IMR-90 (cell line): ENCODE measurements at regions not wholly inside any gene's neighbourhood (a gene's known extent, or its start where the extent isn't known, plus 50 kb on each side); places are given as distances from the start of the nearest gene placed in this dataset.

Experiments used
- ATAC-seq: fragments of 200-7000 bp; cut with Tn5 transposase; 2 replicates; pipeline ENCODE4 v1.9.1; 2020; ENCODE audit warnings: low read depth, mild to moderate bottlenecking, moderate library complexity
- BruUV-seq: library from RNA; stranded (reverse); fragments of 400-500 nt; replicated peaks from 2 replicates; lab custom pipeline; 2021; lab: Mats Ljungman, UMichigan
- CTCF ChIA-PET: fragments of 300-600 bp; formaldehyde crosslinking; extraction: SDS; loops from one replicate; lab custom pipeline; 2021; ENCODE audit warnings: antibody characterized with exemption; lab: Yijun Ruan, JAX
- POLR2A ChIA-PET: fragments of 300-600 bp; sonication (Branson Sonifier 250); formaldehyde crosslinking; loops from one replicate; lab custom pipeline; 2022; ENCODE audit warnings: antibody characterized with exemption; ENCODE audit not compliant: unreplicated experiment; lab: Charles Lee
- DNase-seq: peaks from one replicate; pipeline ENCODE4 v3.0.0; 2013
- H2AFZ ChIP-seq: replicated peaks from 2 replicates; pipeline ENCODE3; 2013; ENCODE audit warnings: low read length, mild to moderate bottlenecking; ENCODE audit not compliant: poor library complexity
- H2AK5ac ChIP-seq: 2 replicates; pipeline ENCODE4 v1.6.1; 2013; ENCODE audit warnings: low read depth, low read length, inconsistent platforms
- H2AK9ac ChIP-seq: replicated peaks from 2 replicates; pipeline ENCODE3; 2013; ENCODE audit warnings: mild to moderate bottlenecking, low read depth, low read length, moderate library complexity; ENCODE audit not compliant: poor library complexity
- H2BK120ac ChIP-seq: 2 replicates; pipeline ENCODE4 v1.6.1; 2013; ENCODE audit warnings: low read depth, low read length, inconsistent platforms
- H2BK15ac ChIP-seq: 3 replicates; pipeline ENCODE4 v1.6.1; 2013; ENCODE audit warnings: low read depth, low read length, inconsistent platforms
- H2BK20ac ChIP-seq: 2 replicates; pipeline ENCODE4 v1.6.1; 2013; ENCODE audit warnings: low read depth, mild to moderate bottlenecking, inconsistent platforms, low read length, moderate library complexity
- H2BK5ac ChIP-seq: 2 replicates; pipeline ENCODE4 v1.6.1; 2013; ENCODE audit warnings: mild to moderate bottlenecking, low read depth, low read length, inconsistent platforms; ENCODE audit not compliant: poor library complexity, severe bottlenecking
- H3K14ac ChIP-seq: replicated peaks from 2 replicates; pipeline ENCODE4 v1.6.1; 2013; ENCODE audit warnings: low read depth, low read length, inconsistent platforms
- H3K18ac ChIP-seq: 2 replicates; pipeline ENCODE4 v1.6.1; 2013; ENCODE audit warnings: low read depth, low read length, control low read depth
- H3K23ac ChIP-seq: 2 replicates; pipeline ENCODE4 v1.6.1; 2013; ENCODE audit warnings: low read depth, low read length, inconsistent platforms
- H3K27ac ChIP-seq: 2 replicates; pipeline ENCODE4 v1.5.1; 2013; ENCODE audit warnings: mild to moderate bottlenecking, control low read depth, low read length; ENCODE audit not compliant: insufficient read depth
- H3K27me3 ChIP-seq: 2 replicates; pipeline ENCODE4 v1.6.1; 2013; ENCODE audit warnings: low read length; ENCODE audit not compliant: control insufficient read depth, insufficient read depth
- H3K36me3 ChIP-seq: 2 replicates; pipeline ENCODE4 v1.6.1; 2013; ENCODE audit warnings: low read length, mixed read lengths; ENCODE audit not compliant: control insufficient read depth, insufficient read depth
- H3K4ac ChIP-seq: 2 replicates; pipeline ENCODE4 v1.6.1; 2013; ENCODE audit warnings: low read depth, low read length, inconsistent platforms
- H3K4me1 ChIP-seq: 2 replicates; pipeline ENCODE4 v1.6.1; 2013; ENCODE audit warnings: low read length, mixed read lengths; ENCODE audit not compliant: control insufficient read depth, insufficient read depth
- H3K4me2 ChIP-seq: 2 replicates; pipeline ENCODE4 v1.6.1; 2013; ENCODE audit warnings: low read depth, mild to moderate bottlenecking, control low read depth, low read length, moderate library complexity
- H3K4me3 ChIP-seq: 2 replicates; pipeline ENCODE4 v1.5.1; 2013; ENCODE audit warnings: low read depth, mild to moderate bottlenecking, control low read depth, low read length, moderate library complexity; ENCODE audit not compliant: insufficient read depth
- H3K56ac ChIP-seq: 2 replicates; pipeline ENCODE4 v1.6.1; 2013; ENCODE audit warnings: low read length, inconsistent platforms; ENCODE audit not compliant: insufficient read depth; ENCODE audit errors: extremely low read depth
- H3K79me1 ChIP-seq, 2 experiments: 2 replicates each; pipeline ENCODE4 v1.6.1; 2013; ENCODE audit warnings: low read length in 2 of 2, inconsistent platforms in 1 of 2, low read depth in 1 of 2
- H3K9ac ChIP-seq: 2 replicates; pipeline ENCODE4 v1.6.1; 2013; ENCODE audit warnings: low read depth, low read length, control low read depth
- H3K9me1 ChIP-seq: 2 replicates; pipeline ENCODE4 v1.6.1; 2013; ENCODE audit warnings: low read length, inconsistent platforms; ENCODE audit not compliant: insufficient read depth
- H3K9me3 ChIP-seq: 2 replicates; pipeline ENCODE4 v1.6.1; 2013; ENCODE audit warnings: low read length; ENCODE audit not compliant: control insufficient read depth, insufficient read depth
- H4K20me1 ChIP-seq: 2 replicates; pipeline ENCODE4 v1.6.1; 2013; ENCODE audit warnings: low read length, inconsistent platforms; ENCODE audit not compliant: insufficient read depth
- H4K5ac ChIP-seq: 2 replicates; pipeline ENCODE4 v1.6.1; 2013; ENCODE audit warnings: mild to moderate bottlenecking, low read depth, low read length, control low read depth
- H4K8ac ChIP-seq, 2 experiments: 2 replicates each; pipeline ENCODE4 v1.6.1; 2013; ENCODE audit warnings: low read depth in 2 of 2, low read length in 2 of 2, control low read depth in 1 of 2, inconsistent platforms in 1 of 2
- H4K91ac ChIP-seq: 2 replicates; pipeline ENCODE4 v1.6.1; 2013; ENCODE audit warnings: low read depth, low read length, inconsistent platforms; ENCODE audit not compliant: insufficient read depth
- CEBPB ChIP-seq: IDR thresholded peaks from 2 replicates; pipeline ENCODE4 v1.6.1; 2012; ENCODE audit warnings: low read depth, low read length, improper control_type of control experiment
- CHD1 ChIP-seq: IDR thresholded peaks from 2 replicates; pipeline ENCODE4 v1.6.1; 2012; ENCODE audit warnings: low read depth, low read length, improper control_type of control experiment
- CTCF ChIP-seq: conservative IDR thresholded peaks from 2 replicates; pipeline ENCODE4 v1.5.1; 2012; ENCODE audit warnings: mild to moderate bottlenecking, low read depth, low read length, improper control_type of control experiment
- ELK1 ChIP-seq: fragments of 150-350 bp; IDR thresholded peaks from 2 replicates; pipeline ENCODE4 v1.6.1; 2016; ENCODE audit warnings: low read depth, mild to moderate bottlenecking, low read length, moderate library complexity, borderline replicate concordance
- FOS ChIP-seq: fragments of 150-350 bp; IDR thresholded peaks from 2 replicates; pipeline ENCODE4 v1.6.1; 2016; ENCODE audit warnings: low read depth, low read length
- MAZ ChIP-seq: IDR thresholded peaks from 2 replicates; pipeline ENCODE4 v1.6.1; 2012; ENCODE audit warnings: low read depth, mild to moderate bottlenecking, low read length, improper control_type of control experiment, moderate library complexity, borderline replicate concordance
- MXI1 ChIP-seq: IDR thresholded peaks from 2 replicates; pipeline ENCODE4 v1.6.1; 2012; ENCODE audit warnings: low read depth, mild to moderate bottlenecking, low read length, moderate library complexity, borderline replicate concordance
- RAD21 ChIP-seq: IDR thresholded peaks from 2 replicates; pipeline ENCODE4 v1.6.1; 2012; ENCODE audit warnings: low read length, improper control_type of control experiment
- RCOR1 ChIP-seq: IDR thresholded peaks from 2 replicates; pipeline ENCODE4 v1.6.1; 2012; ENCODE audit warnings: mild to moderate bottlenecking, low read length, improper control_type of control experiment; ENCODE audit not compliant: insufficient replicate concordance
- RFX5 ChIP-seq: IDR thresholded peaks from 2 replicates; pipeline ENCODE4 v1.8.0; 2012; ENCODE audit warnings: low read depth, mild to moderate bottlenecking, low read length, moderate library complexity
- SMC3 ChIP-seq: fragments of 150-350 bp; IDR thresholded peaks from 2 replicates; pipeline ENCODE4 v1.6.1; 2016; ENCODE audit warnings: low read depth, mild to moderate bottlenecking, antibody characterized with exemption, low read length, moderate library complexity
- USF2 ChIP-seq: fragments of 150-350 bp; IDR thresholded peaks from 2 replicates; pipeline ENCODE4 v1.6.1; 2017; ENCODE audit warnings: mild to moderate bottlenecking, antibody characterized with exemption, low read length, low read depth
- WGBS, 2 experiments: methylation state at CpG; one replicate each; pipeline versions ENCODE4 v1.1.5 to v1.1.7; 2013; ENCODE audit warnings: missing lambda C conversion rate in 2 of 2; ENCODE audit not compliant: insufficient read length in 1 of 2; ENCODE audit errors: extremely low coverage in 2 of 2; 5-methylcytosine and 5-hydroxymethylcytosine counted together
- dilution Hi-C: fragments of 300-500 bp; cut with HindIII; formaldehyde crosslinking; loops from one replicate; pipeline ENCODE4 v1.14.3; 2018; ENCODE audit warnings: low sequenced_read_pairs; ENCODE audit not compliant: unreplicated experiment
- in situ Hi-C: fragments of 300-500 bp; cut with MboI; formaldehyde crosslinking; loops from 3 replicates; pipeline ENCODE4 v1.14.3; 2019; ENCODE audit warnings: low sequenced_read_pairs, inconsistent platforms, mixed read lengths
- intact Hi-C: fragments of 100-400 bp; cut with micrococcal nuclease; formaldehyde crosslinking; loops from 2 replicates; pipeline ENCODE4 v1.10.0; 2022

GRCh38 chrX:151084454-151084853 is 91.9 kb upstream of the GPR50 start:
- intact Hi-C loops, result loop anchor here (5.0 kb wide), 1 partner anchor 392 kb away; the partner anchor contains the start of gene MTMR1
- no peak for ATAC-seq
- no peak overlapping the region for H2AK9ac ChIP-seq
- no peaks in the 10 kb centered on the region for H3K79me1 ChIP-seq
- TF ChIP-seq FOS, result no peak
- TF ChIP-seq MXI1, result no peak
- no peak for TF ChIP-seq RAD21
- no peak for TF ChIP-seq CHD1
- no peak for TF ChIP-seq SMC3
- no peak for TF ChIP-seq MAZ
- TF ChIP-seq ELK1, result no peak
- no peak for TF ChIP-seq CTCF
- TF ChIP-seq RFX5, result no peak
- no peak for TF ChIP-seq RCOR1
- no peak for TF ChIP-seq CEBPB
- no peak for TF ChIP-seq USF2
- H4K20me1 ChIP-seq, result no peaks in the 10 kb centered on the region
- H3K27ac ChIP-seq, result no peak overlapping the region
- no peak overlapping the region for H3K4ac ChIP-seq
- ChIA-PET POLR2A (no interaction called here), CTCF (interaction anchor here (3.4 kb wide), 1 partner anchor 313 kb away, joined by 33 read pairs; no protein-coding TSS in a partner anchor)
- in situ Hi-C loops, result no loop called here
- H2BK15ac ChIP-seq, result no peak overlapping the region
- no peak overlapping the region for H3K56ac ChIP-seq
- no peak overlapping the region for H4K91ac ChIP-seq
- no peak overlapping the region for H2BK120ac ChIP-seq
- no TSS peak for BruUV-seq
- H3K14ac ChIP-seq, result no peak overlapping the region
- no peak overlapping the region for H3K23ac ChIP-seq
- H3K27me3 ChIP-seq, result peaks cover 2% of the 10 kb centered on the region
- no peak overlapping the region for H2BK20ac ChIP-seq
- WGBS, 2 experiments, result 83% methylated on average over 1 of the region's 1 CpG; no CpG with 5 or more reads in 1 of the 2 experiments
- H3K9ac ChIP-seq, result no peak overlapping the region
- H4K5ac ChIP-seq, result no peak overlapping the region
- dilution Hi-C loops, result no loop called here
- no peak overlapping the region for H3K18ac ChIP-seq
- no peaks in the 10 kb centered on the region for H3K9me1 ChIP-seq
- H4K8ac ChIP-seq, result no peak overlapping the region
- H3K4me3 ChIP-seq, result no peak overlapping the region
- no peaks in the 10 kb centered on the region; the same call in 1 of the 2 replicates for H3K4me1 ChIP-seq
- no peaks in the 10 kb centered on the region; the same call in 1 of the 2 replicates for H3K9me3 ChIP-seq
- H3K4me2 ChIP-seq, result no peak overlapping the region
- no peak overlapping the region for H2AK5ac ChIP-seq
- H3K36me3 ChIP-seq, result no peaks in the 10 kb centered on the region
- H2BK5ac ChIP-seq, result no peak overlapping the region
- H2AFZ ChIP-seq, result no peak overlapping the region
- DNase-seq, result no peak
